K562 (cell line): ENCODE measurements at regions not wholly inside any gene's neighbourhood (a gene's known extent, or its start where the extent isn't known, plus 50 kb on each side); places are given as distances from the start of the nearest gene placed in this dataset.

Experiments
- ATAC-seq: fragments of 200-7000 bp; cut with Tn5 transposase; 3 replicates; pipeline ENCODE4 v1.9.1; 2020; ENCODE audit warnings: moderate library complexity
- BruUV-seq: library from RNA; stranded (reverse); fragments of 400-500 nt; replicated peaks from 2 replicates; lab custom pipeline; 2021; lab: Mats Ljungman, UMichigan
- CTCF ChIA-PET: fragments of 300-600 bp; formaldehyde crosslinking; extraction: SDS; loops from one replicate; lab custom pipeline; 2021; ENCODE audit warnings: low intra/inter-chr PET ratio; lab: Yijun Ruan, JAX
- POLR2A ChIA-PET: fragments of 300-600, 350-650 bp; sonication (Branson Sonifier 250); formaldehyde crosslinking; extraction: SDS; loops from one replicate; lab custom pipeline; 2021; ENCODE audit warnings: antibody characterized with exemption, inconsistent platforms; lab: Yijun Ruan, JAX
- DNase-seq, 4 experiments: peaks; one replicate each; pipeline versions ENCODE4 v3.0.0 to v3.0.0-alpha.2; 2011 to 2018; ENCODE audit warnings: low spot score in 3 of 4, mixed read lengths in 3 of 4; ENCODE audit errors: extremely low read depth in 1 of 4
- FAIRE-seq: peaks from 2 replicates; lab custom pipeline; 2011; peaks lifted over from hg19 to GRCh38; lab: Jason Lieb, UNC
- H2AFZ ChIP-seq: 2 replicates; pipeline ENCODE4 v1.6.0; 2011; ENCODE audit warnings: low read depth, low read length, control low read depth, inconsistent platforms
- H3K27ac ChIP-seq: fragments of 200-600 bp; 3 replicates; pipeline ENCODE4 v1.8.0; 2011; ENCODE audit warnings: low read depth, mild to moderate bottlenecking, control low read depth, inconsistent platforms, low read length, moderate library complexity, mixed read lengths; ENCODE audit errors: extremely low read depth
- H3K27me3 ChIP-seq, 2 experiments: fragments of 300-600 bp in 1 of 2; 2 replicates in 1 of 2; 3 replicates in 1 of 2; pipeline versions ENCODE4 v1.6.0 to v1.8.0; 2011; ENCODE audit warnings: inconsistent platforms in 2 of 2, low read length in 2 of 2, mild to moderate bottlenecking in 1 of 2, mixed read lengths in 1 of 2, moderate library complexity in 1 of 2; ENCODE audit not compliant: control insufficient read depth in 2 of 2, insufficient read depth in 2 of 2
- H3K36me3 ChIP-seq: fragments of 300-600 bp; 3 replicates; pipeline ENCODE4 v1.8.0; 2011; ENCODE audit warnings: mild to moderate bottlenecking, low read length, inconsistent platforms; ENCODE audit not compliant: control insufficient read depth, insufficient read depth
- H3K4me1 ChIP-seq, 2 experiments: fragments of 200-600 bp in 1 of 2; replicated peaks in 1 of 2; 2 replicates in 1 of 2; 3 replicates in 1 of 2; pipeline versions ENCODE4 v1.5.1 to v1.8.0; 2011; ENCODE audit warnings: inconsistent platforms in 2 of 2, low read length in 2 of 2, mild to moderate bottlenecking in 1 of 2, mixed read lengths in 1 of 2, moderate library complexity in 1 of 2; ENCODE audit not compliant: control insufficient read depth in 2 of 2, insufficient read depth in 2 of 2
- H3K4me2 ChIP-seq: 2 replicates; pipeline ENCODE4 v1.6.1; 2011; ENCODE audit warnings: low read length, control low read depth, inconsistent platforms, mixed read lengths; ENCODE audit not compliant: insufficient read depth
- H3K4me3 ChIP-seq: fragments of 200-600 bp; sonication (generic), shearing (Covaris generic); 2 replicates; pipeline ENCODE4 v1.5.1; 2016; ENCODE audit warnings: control low read depth, inconsistent platforms
- H3K79me2 ChIP-seq: fragments of 200-600 bp; 3 replicates; pipeline ENCODE4 v1.8.0; 2011; ENCODE audit warnings: low read length, inconsistent platforms; ENCODE audit not compliant: control insufficient read depth, insufficient read depth
- H3K9ac ChIP-seq, 2 experiments: 2 replicates each; pipeline versions ENCODE4 v1.6.0 to v1.6.1; 2011; ENCODE audit warnings: low read depth in 2 of 2, low read length in 2 of 2, control low read depth in 1 of 2, inconsistent platforms in 1 of 2, mild to moderate bottlenecking in 1 of 2, mixed read lengths in 1 of 2; ENCODE audit not compliant: insufficient read depth in 1 of 2
- H3K9me1 ChIP-seq: one replicate; pipeline ENCODE4 v1.6.0; 2011; ENCODE audit warnings: inconsistent platforms, mild to moderate bottlenecking, low read length, moderate library complexity; ENCODE audit not compliant: control insufficient read depth, insufficient read depth
- H3K9me3 ChIP-seq: replicated peaks from 2 replicates; pipeline ENCODE4 v1.5.1; 2011; ENCODE audit warnings: low read depth, low read length, inconsistent platforms; ENCODE audit not compliant: control insufficient read depth, insufficient read depth
- H4K20me1 ChIP-seq: replicated peaks from 2 replicates; pipeline ENCODE4 v1.6.1; 2011; ENCODE audit warnings: low read length, inconsistent platforms, mixed read lengths; ENCODE audit not compliant: control insufficient read depth, insufficient read depth
- ETV6 ChIP-seq, 3 experiments: fragments of 150-350 bp in 1 of 3; sonication (generic) in 1 of 3; formaldehyde crosslinking in 1 of 3; IDR thresholded peaks; 2 replicates each; pipeline versions ENCODE4 v1.6.1 to v1.8.0; 2014 to 2022; ENCODE audit warnings: borderline replicate concordance in 2 of 3, low read depth in 2 of 3, antibody characterized with exemption in 1 of 3, low read length in 1 of 3, mild to moderate bottlenecking in 1 of 3, missing genetic modification reagents in 1 of 3
- EZH2 ChIP-seq: IDR thresholded peaks from 2 replicates; pipeline ENCODE4 v1.6.1; 2012; ENCODE audit warnings: low read depth, mild to moderate bottlenecking, inconsistent platforms, low read length, borderline replicate concordance
- HDAC2 ChIP-seq: fragments of 450-650 bp; IDR thresholded peaks from 2 replicates; pipeline ENCODE4 v1.6.1; 2016; ENCODE audit warnings: mild to moderate bottlenecking
- HSF4 ChIP-seq: fragments of 250-450 bp; sonication (Bioruptor Pico); IDR thresholded peaks from 2 replicates; pipeline ENCODE4 v2.1.2; 2022; ENCODE audit warnings: mild to moderate bottlenecking, moderate library complexity, borderline replicate concordance
- KLF1 ChIP-seq: fragments of 450-650 bp; IDR thresholded peaks from 2 replicates; pipeline ENCODE4 v1.6.1; 2016; ENCODE audit warnings: missing genetic modification characterization, missing compliant biosample characterization
- PCBP1 ChIP-seq: fragments of 200-400 bp; formaldehyde crosslinking; IDR thresholded peaks from 2 replicates; pipeline ENCODE4 v1.6.1; 2018; ENCODE audit warnings: mild to moderate bottlenecking, low read depth, low read length; ENCODE audit not compliant: poor library complexity, severe bottlenecking
- PRPF4 ChIP-seq: fragments of 200-400 bp; formaldehyde crosslinking; IDR thresholded peaks from one replicate; pipeline ENCODE4 v1.6.1; 2017; ENCODE audit warnings: low read length, low read depth, mild to moderate bottlenecking; ENCODE audit not compliant: insufficient read depth, poor library complexity, severe bottlenecking
- SP2 ChIP-seq: IDR thresholded peaks from 2 replicates; pipeline ENCODE4 v1.6.1; 2011; ENCODE audit warnings: mild to moderate bottlenecking, low read depth, low read length, moderate library complexity; ENCODE audit not compliant: poor library complexity, severe bottlenecking; ENCODE audit errors: extremely low read depth
- ZNF165 ChIP-seq: fragments of 250-450 bp; sonication (Bioruptor Pico); IDR thresholded peaks from 2 replicates; pipeline ENCODE4 v1.4.0; 2020; ENCODE audit warnings: borderline replicate concordance
- ZNF780A ChIP-seq: fragments of 250-450 bp; sonication (Bioruptor Pico); IDR thresholded peaks from 2 replicates; pipeline ENCODE4 v1.5.0; 2021; ENCODE audit warnings: mild to moderate bottlenecking
- WGBS: fragments of 100-300 bp; shearing (Covaris generic); methylation state at CpG from one replicate; pipeline ENCODE4 v1.1.6; 2016; ENCODE audit warnings: low coverage, mixed read lengths; ENCODE audit not compliant: insufficient coverage; ENCODE audit errors: missing lambda C conversion rate; 5-methylcytosine and 5-hydroxymethylcytosine counted together
- in situ Hi-C: fragments of 300-500 bp; cut with MboI; formaldehyde crosslinking; loops from 4 replicates; pipeline ENCODE4 v1.15.0; 2018; ENCODE audit warnings: inconsistent platforms, mixed read lengths
- intact Hi-C: fragments of 100-400 bp; cut with micrococcal nuclease; formaldehyde crosslinking; loops from 2 replicates; pipeline ENCODE4 v1.14.2; 2022
- TF ChIP-seq, protein P1 (sequence below): fragments of 250-450 bp; sonication (Bioruptor Pico); IDR thresholded peaks from 2 replicates; pipeline ENCODE4 v1.9.0; 2021; ENCODE audit warnings: mild to moderate bottlenecking, inconsistent platforms
- TF ChIP-seq, protein P2 (sequence below): fragments of 200-800 bp; sonication (Bioruptor generic); IDR thresholded peaks from 2 replicates; pipeline ENCODE4 v1.6.1; 2017; ENCODE audit warnings: missing genetic modification characterization, missing compliant biosample characterization
- TF ChIP-seq, protein P3 (sequence below), 3 experiments: IDR thresholded peaks in 2 of 3; conservative IDR thresholded peaks in 1 of 3; 2 replicates each; pipeline ENCODE4 v1.5.1; 2011 to 2012; ENCODE audit warnings: low read length in 3 of 3, mild to moderate bottlenecking in 3 of 3, control low read depth in 2 of 3, improper control_type of control experiment in 1 of 3, inconsistent platforms in 1 of 3, low read depth in 1 of 3, mixed read lengths in 1 of 3, moderate library complexity in 1 of 3; ENCODE audit not compliant: insufficient read depth in 2 of 3

DNA sequence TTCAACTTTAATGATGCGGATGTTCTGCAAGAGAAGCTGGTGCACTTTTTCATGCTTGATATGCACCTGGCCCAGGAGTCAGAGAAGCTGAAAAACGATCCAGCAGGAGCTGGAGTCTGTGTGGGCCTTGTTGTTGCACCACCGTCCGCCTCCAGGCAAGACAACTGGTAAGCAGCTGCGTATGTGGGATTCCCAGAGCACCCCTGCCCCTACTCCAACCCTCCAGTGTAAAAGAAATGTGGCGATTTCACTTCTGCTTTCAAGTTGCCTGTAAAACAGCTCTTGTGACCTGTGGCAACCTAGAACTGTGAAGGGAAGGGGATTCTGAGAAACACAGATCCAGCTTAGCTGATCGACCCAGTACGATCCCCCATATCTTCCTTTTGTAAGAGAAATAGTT is 154.1 kb upstream of the PELI2 start:
- Histone ChIP-seq H3K9ac (no peak overlapping the region), H4K20me1 (no peaks in the 10 kb centered on the region), H3K27me3 (no peaks in the 10 kb centered on the region; a peak in 1 of 5 replicates), H2AFZ (no peak overlapping the region), H3K4me3 (no peak overlapping the region), H3K9me3 (no peaks in the 10 kb centered on the region), H3K36me3 (no peaks in the 10 kb centered on the region), H3K9me1 (no peaks in the 10 kb centered on the region), H3K79me2 (no peaks in the 10 kb centered on the region), H3K27ac (no peak overlapping the region), H3K4me2 (no peak overlapping the region), H3K4me1 (no peaks in the 10 kb centered on the region)
- POLR2A ChIA-PET = no interaction called here
- in situ Hi-C loops = no loop called here
- TF ChIP-seq ETV6 (IDR thresholded peaks at IDR 0.05; ENCODE audit: borderline replicate concordance in 1 of 2, low read depth in 2 of 2, low read length in 1 of 2) (no peak), ETV6 (CRISPR knock-in tag; IDR thresholded peaks at IDR 0.05; ENCODE audit: borderline replicate concordance) (no peak), KLF1 (no peak), HSF4 (no peak), ZNF165 (no peak), EZH2 (no peak), SP2 (no peak), PRPF4 (no peak), PCBP1 (no peak), ZNF780A (CRISPR knock-in tag) (no peak), HDAC2 (no peak)
- TF ChIP-seq, protein P1, sequence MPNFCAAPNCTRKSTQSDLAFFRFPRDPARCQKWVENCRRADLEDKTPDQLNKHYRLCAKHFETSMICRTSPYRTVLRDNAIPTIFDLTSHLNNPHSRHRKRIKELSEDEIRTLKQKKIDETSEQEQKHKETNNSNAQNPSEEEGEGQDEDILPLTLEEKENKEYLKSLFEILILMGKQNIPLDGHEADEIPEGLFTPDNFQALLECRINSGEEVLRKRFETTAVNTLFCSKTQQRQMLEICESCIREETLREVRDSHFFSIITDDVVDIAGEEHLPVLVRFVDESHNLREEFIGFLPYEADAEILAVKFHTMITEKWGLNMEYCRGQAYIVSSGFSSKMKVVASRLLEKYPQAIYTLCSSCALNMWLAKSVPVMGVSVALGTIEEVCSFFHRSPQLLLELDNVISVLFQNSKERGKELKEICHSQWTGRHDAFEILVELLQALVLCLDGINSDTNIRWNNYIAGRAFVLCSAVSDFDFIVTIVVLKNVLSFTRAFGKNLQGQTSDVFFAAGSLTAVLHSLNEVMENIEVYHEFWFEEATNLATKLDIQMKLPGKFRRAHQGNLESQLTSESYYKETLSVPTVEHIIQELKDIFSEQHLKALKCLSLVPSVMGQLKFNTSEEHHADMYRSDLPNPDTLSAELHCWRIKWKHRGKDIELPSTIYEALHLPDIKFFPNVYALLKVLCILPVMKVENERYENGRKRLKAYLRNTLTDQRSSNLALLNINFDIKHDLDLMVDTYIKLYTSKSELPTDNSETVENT = no peak
- TF ChIP-seq, protein P2, sequence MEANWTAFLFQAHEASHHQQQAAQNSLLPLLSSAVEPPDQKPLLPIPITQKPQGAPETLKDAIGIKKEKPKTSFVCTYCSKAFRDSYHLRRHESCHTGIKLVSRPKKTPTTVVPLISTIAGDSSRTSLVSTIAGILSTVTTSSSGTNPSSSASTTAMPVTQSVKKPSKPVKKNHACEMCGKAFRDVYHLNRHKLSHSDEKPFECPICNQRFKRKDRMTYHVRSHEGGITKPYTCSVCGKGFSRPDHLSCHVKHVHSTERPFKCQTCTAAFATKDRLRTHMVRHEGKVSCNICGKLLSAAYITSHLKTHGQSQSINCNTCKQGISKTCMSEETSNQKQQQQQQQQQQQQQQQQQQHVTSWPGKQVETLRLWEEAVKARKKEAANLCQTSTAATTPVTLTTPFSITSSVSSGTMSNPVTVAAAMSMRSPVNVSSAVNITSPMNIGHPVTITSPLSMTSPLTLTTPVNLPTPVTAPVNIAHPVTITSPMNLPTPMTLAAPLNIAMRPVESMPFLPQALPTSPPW (CRISPR knock-in tag) = no peak
- TF ChIP-seq, protein P3, sequence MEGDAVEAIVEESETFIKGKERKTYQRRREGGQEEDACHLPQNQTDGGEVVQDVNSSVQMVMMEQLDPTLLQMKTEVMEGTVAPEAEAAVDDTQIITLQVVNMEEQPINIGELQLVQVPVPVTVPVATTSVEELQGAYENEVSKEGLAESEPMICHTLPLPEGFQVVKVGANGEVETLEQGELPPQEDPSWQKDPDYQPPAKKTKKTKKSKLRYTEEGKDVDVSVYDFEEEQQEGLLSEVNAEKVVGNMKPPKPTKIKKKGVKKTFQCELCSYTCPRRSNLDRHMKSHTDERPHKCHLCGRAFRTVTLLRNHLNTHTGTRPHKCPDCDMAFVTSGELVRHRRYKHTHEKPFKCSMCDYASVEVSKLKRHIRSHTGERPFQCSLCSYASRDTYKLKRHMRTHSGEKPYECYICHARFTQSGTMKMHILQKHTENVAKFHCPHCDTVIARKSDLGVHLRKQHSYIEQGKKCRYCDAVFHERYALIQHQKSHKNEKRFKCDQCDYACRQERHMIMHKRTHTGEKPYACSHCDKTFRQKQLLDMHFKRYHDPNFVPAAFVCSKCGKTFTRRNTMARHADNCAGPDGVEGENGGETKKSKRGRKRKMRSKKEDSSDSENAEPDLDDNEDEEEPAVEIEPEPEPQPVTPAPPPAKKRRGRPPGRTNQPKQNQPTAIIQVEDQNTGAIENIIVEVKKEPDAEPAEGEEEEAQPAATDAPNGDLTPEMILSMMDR (IDR thresholded peaks at IDR 0.05 in 2 of 3, conservative IDR thresholded peaks at IDR 0.05 in 1 of 3; ENCODE audit: insufficient read depth in 2 of 3, low read depth in 1 of 3, low read length in 3 of 3) = no peak
- ATAC-seq (no peak), FAIRE-seq (no peak), DNase-seq (no peak)
- intact Hi-C loops = no loop called here
- no TSS peak for BruUV-seq
- CTCF ChIA-PET = no interaction called here
- WGBS = 0% methylated on average over 8 of the region's 8 CpGs
